Heart left ventricle (tissue), 16 donors: ENCODE measurements at regions not wholly inside any gene's neighbourhood (a gene's known extent, or its start where the extent isn't known, plus 50 kb on each side); places are given as distances from the start of the nearest gene placed in this dataset.

ENCODE experiments used
- ATAC-seq, 4 donors: fragments of 200-7000 bp; cut with Tn5 transposase; one replicate each; pipeline ENCODE4 v1.9.1; 2020 to 2022; ENCODE audit warnings: moderate library complexity in 4 of 4, mild to moderate bottlenecking in 3 of 4, moderate number of reproducible peaks in 1 of 4
- DNase-seq, 5 donors: peaks; one replicate each; pipeline ENCODE4 v3.0.0-alpha.2; 2020
- H3K27ac ChIP-seq, 12 donors: fragments of 200-600 bp; sonication (generic) in 4 of 12; one replicate each; pipeline versions ENCODE4 v1.5.0 to v1.8.0; 2016 to 2022; ENCODE audit warnings: mild to moderate bottlenecking in 2 of 12
- H3K27me3 ChIP-seq, 9 donors: fragments of 200-600 bp; sonication (generic) in 2 of 9; one replicate each; pipeline versions ENCODE4 v1.5.1 to v1.8.0; 2016 to 2022; ENCODE audit warnings: mild to moderate bottlenecking in 3 of 9
- H3K36me3 ChIP-seq, 9 donors: fragments of 200-600 bp; sonication (generic) in 2 of 9; one replicate each; pipeline versions ENCODE4 v1.5.0 to v1.8.0; 2018 to 2022; ENCODE audit warnings: mild to moderate bottlenecking in 2 of 9
- H3K4me1 ChIP-seq, 12 donors: fragments of 200-600 bp; sonication (generic) in 4 of 12; one replicate each; pipeline versions ENCODE4 v1.5.0 to v1.8.0; 2016 to 2022; ENCODE audit warnings: mild to moderate bottlenecking in 3 of 12
- H3K4me3 ChIP-seq, 12 donors: fragments of 200-600 bp; sonication (generic) in 4 of 12; one replicate each; pipeline versions ENCODE4 v1.5.0 to v1.8.0; 2017 to 2022; ENCODE audit warnings: mild to moderate bottlenecking in 9 of 12, moderate library complexity in 4 of 12
- H3K9me3 ChIP-seq, 12 donors: fragments of 200-600 bp; sonication (generic) in 4 of 12; one replicate each; pipeline versions ENCODE4 v1.5.0 to v1.8.0; 2016 to 2022; ENCODE audit warnings: mild to moderate bottlenecking in 1 of 12
- CTCF ChIP-seq, 12 donors: fragments of 200-600 bp; sonication (generic) in 4 of 12; IDR thresholded peaks; one replicate each; pipeline versions ENCODE4 v1.5.0 to v1.8.0; 2018 to 2022; ENCODE audit warnings: antibody characterized with exemption in 12 of 12, mild to moderate bottlenecking in 5 of 12
- POLR2A ChIP-seq, 2 donors: fragments of 450-650 bp; IDR thresholded peaks; one replicate each; pipeline ENCODE4 v1.6.1; 2017; ENCODE audit warnings: antibody characterized with exemption in 2 of 2, mild to moderate bottlenecking in 2 of 2, moderate library complexity in 2 of 2
- WGBS, 4 donors: extraction: QIAGEN DNeasy Blood & Tissue Kit in 2 of 4; methylation state at CpG; one replicate each; pipeline versions ENCODE4 v1.1.5 to v1.1.7; 2013 to 2018; 5-methylcytosine and 5-hydroxymethylcytosine counted together
- intact Hi-C, 10 donors: fragments of 100-400 bp; cut with DNase I; formaldehyde crosslinking; loops; one replicate each; pipeline versions ENCODE4 v1.11.1 to v1.14.2; 2022
- donor health status: ischemic (EF 13 %, LVEDD 7.1; RV severe dilation, severe dysfunction).
- donor health status: healthy with polysubstance abuse.
- donor health status: DM: no; HTN: yes; CAD: no.
- donor health status: DM: no; HTN: no; CAD: no.
- donor health status: ischemic (EF 25% LVEDD 6.9; RV normal size, moderate dysfunction).
- donor health status: ischemic (EF 25% LVEDD 5.7; RV mildly dilated, moderate dysfunction).
- donor health status: healthy.
- donor health status: DM: yes; HTN: yes; CAD: no.
- donor health status: ischemic (EF 35%, LVEDD 5.7; RV mildly dilated, moderate dysfunction).
- donor health status: nonischemic (EF 11% LVEDD 7.7; RV severe dilation, severe dysfunction).
- donor health status: DM: yes; HTN: yes; CAD: no.
- donor health status: PGD.
- donor health status: ischemic (EF 29% LVEDD 5.4; RV normal size, mild dysfunction).
- donor health status: nonischemic (EF 23%, LVEDD 6.1; RV moderate dilation, normal function).

- Histone ChIP-seq H3K4me3 (no peak overlapping the region), H3K9me3 (no peaks in the 10 kb centered on the region), H3K27me3 (peaks cover 0 to 4% (median 0%) of the 10 kb centered on the region in 9 donors), H3K36me3 (no peaks in the 10 kb centered on the region), H3K4me1 (no peaks in the 10 kb centered on the region), H3K27ac (no peak overlapping the region)
- DNase-seq (no peak), ATAC-seq (no peak)
- intact Hi-C loops, result no loop called here
- no peak for TF ChIP-seq CTCF (IDR thresholded peaks at IDR 0.05)
- no peak for TF ChIP-seq POLR2A (IDR thresholded peaks at IDR 0.05)
- WGBS, 4 donors, result 61 to 77% (median 76%) methylated on average over 5 of the region's 5 CpGs
Measured at GRCh38 chr10:47116445-47116844, 183.6 kb upstream of the GDF10 start.

GRCh38 chr10:47118326-47118725 lies 181.7 kb upstream of the GDF10 start:
- Histone ChIP-seq H3K36me3 (no peaks in the 10 kb centered on the region), H3K4me3 (no peak overlapping the region), H3K27ac (no peak overlapping the region), H3K9me3 (no peaks in the 10 kb centered on the region), H3K4me1 (no peaks in the 10 kb centered on the region), H3K27me3 (peaks cover 0 to 7% (median 0%) of the 10 kb centered on the region in 9 donors)
- WGBS, 4 donors, result 86 to 91% (median 89%) methylated on average over 6 of the region's 6 CpGs
- DNase-seq, result no peak
- intact Hi-C loops, result no loop called here
- TF ChIP-seq CTCF (IDR thresholded peaks at IDR 0.05), result no peak
- no peak for TF ChIP-seq POLR2A (IDR thresholded peaks at IDR 0.05)
- ATAC-seq, result no peak

- H3K27ac ChIP-seq, result no peak overlapping the region
- WGBS, 4 donors, result 71 to 75% (median 73%) methylated on average over 7 of the region's 7 CpGs
- no peaks in the 10 kb centered on the region for H3K9me3 ChIP-seq
- ATAC-seq, result no peak
- no peaks in the 10 kb centered on the region for H3K36me3 ChIP-seq
- no peak for DNase-seq
- H3K4me3 ChIP-seq, result no peak overlapping the region
- peaks cover 0 to 7% (median 0%) of the 10 kb centered on the region in 9 donors for H3K27me3 ChIP-seq
- intact Hi-C loops, result no loop called here
- TF ChIP-seq POLR2A (IDR thresholded peaks at IDR 0.05) (no peak), CTCF (IDR thresholded peaks at IDR 0.05) (no peak)
- no peaks in the 10 kb centered on the region for H3K4me1 ChIP-seq
Measured at GRCh38 chr10:47121336-47121735, 178.7 kb upstream of the GDF10 start.

GRCh38 chr10:47123716-47124288 lies 176.2 kb upstream of the GDF10 start:
- Histone ChIP-seq H3K27ac (no peak overlapping the region), H3K9me3 (peaks cover 0 to 3% (median 0%) of the 10 kb centered on the region in 12 donors), H3K4me3 (no peak overlapping the region), H3K4me1 (no peaks in the 10 kb centered on the region), H3K27me3 (peaks cover 0 to 7% (median 0%) of the 10 kb centered on the region in 9 donors), H3K36me3 (no peaks in the 10 kb centered on the region)
- ATAC-seq (no peak), DNase-seq (no peak)
- TF ChIP-seq POLR2A (IDR thresholded peaks at IDR 0.05), result no peak
- no peak for TF ChIP-seq CTCF (IDR thresholded peaks at IDR 0.05)
- WGBS, 4 donors, result 77 to 89% (median 85%) methylated on average over 5 to 6 of the region's 6 CpGs
- intact Hi-C loops, result no loop called here
